ENCODE measurements at regions not wholly inside any gene's neighbourhood (a gene's known extent, or its start where the extent isn't known, plus 50 kb on each side); places are given as distances from the start of the nearest gene placed in this dataset.

GRCh38 chr3:31263897-31264296 lies 268.8 kb upstream of the STT3B start:
- Histone ChIP-seq H2BK5ac (ENCODE audit: low read depth, low read length, poor library complexity, severe bottlenecking) (no peak overlapping the region), H3K14ac (replicated peaks; ENCODE audit: low read depth, low read length) (no peak overlapping the region), H3K23ac (ENCODE audit: low read depth, low read length) (no peak overlapping the region), H3K56ac (ENCODE audit: extremely low read depth, insufficient read depth, low read length) (no peak overlapping the region), H2AFZ (replicated peaks; ENCODE audit: low read length, poor library complexity) (no peak overlapping the region), H4K91ac (ENCODE audit: insufficient read depth, low read depth, low read length) (no peak overlapping the region), H4K5ac (ENCODE audit: low read depth, low read length) (no peak overlapping the region), H3K4me1 (ENCODE audit: control insufficient read depth, insufficient read depth, low read length) (no peaks in the 10 kb centered on the region), H2AK5ac (ENCODE audit: low read depth, low read length) (no peak overlapping the region), H3K79me1 (ENCODE audit: low read depth in 1 of 2, low read length in 2 of 2) (no peaks in the 10 kb centered on the region), H4K8ac (ENCODE audit: low read depth in 2 of 2, low read length in 2 of 2) (no peak overlapping the region), H3K4me3 (ENCODE audit: insufficient read depth, low read depth, low read length) (no peak overlapping the region), H2AK9ac (replicated peaks; ENCODE audit: low read depth, low read length, poor library complexity) (no peak overlapping the region), H2BK15ac (ENCODE audit: low read depth, low read length) (no peak overlapping the region), H3K18ac (ENCODE audit: low read depth, low read length) (no peak overlapping the region), H2BK120ac (ENCODE audit: low read depth, low read length) (no peak overlapping the region), H3K27me3 (ENCODE audit: control insufficient read depth, insufficient read depth, low read length) (no peaks in the 10 kb centered on the region; the same call in 1 of the 2 replicates), H3K9me3 (ENCODE audit: control insufficient read depth, insufficient read depth, low read length) (no peaks in the 10 kb centered on the region), H3K36me3 (ENCODE audit: control insufficient read depth, insufficient read depth, low read length) (no peaks in the 10 kb centered on the region), H4K20me1 (ENCODE audit: insufficient read depth, low read length) (no peaks in the 10 kb centered on the region), H2BK20ac (ENCODE audit: low read depth, low read length) (no peak overlapping the region), H3K4me2 (ENCODE audit: low read depth, low read length) (no peak overlapping the region), H3K9me1 (ENCODE audit: insufficient read depth, low read length) (no peaks in the 10 kb centered on the region), H3K4ac (ENCODE audit: low read depth, low read length) (no peak overlapping the region), H3K9ac (ENCODE audit: low read depth, low read length) (no peak overlapping the region), H3K27ac (ENCODE audit: insufficient read depth, low read length) (no peak overlapping the region)
- in situ Hi-C loops (cut with MboI; ENCODE audit: low sequenced_read_pairs) (no loop called here), dilution Hi-C loops (cut with HindIII; ENCODE audit: low sequenced_read_pairs, unreplicated experiment) (no loop called here), intact Hi-C loops (cut with micrococcal nuclease) (no loop called here)
- no CpG with 5 or more reads among the region's 1 CpG for WGBS, 2 experiments (ENCODE audit: extremely low coverage in 2 of 2, insufficient read length in 1 of 2)
- no TSS peak for BruUV-seq (replicated peaks)
- CTCF ChIA-PET: no interaction called here
- ATAC-seq (ENCODE audit: low read depth) (no peak), DNase-seq (no peak)
- TF ChIP-seq CEBPB (IDR thresholded peaks at IDR 0.05; ENCODE audit: low read depth, low read length) (no peak), MAZ (IDR thresholded peaks at IDR 0.05; ENCODE audit: borderline replicate concordance, low read depth, low read length) (no peak), ELK1 (IDR thresholded peaks at IDR 0.05; ENCODE audit: borderline replicate concordance, low read depth, low read length) (no peak)
- POLR2A ChIA-PET (ENCODE audit: unreplicated experiment): no interaction called here

Measured in IMR-90 (cell line).